SK-N-SH treated with all-trans-retinoic acid at 6 μM for 48 hours (cell line): ENCODE measurements at regions not wholly inside any gene's neighbourhood (a gene's known extent, or its start where the extent isn't known, plus 50 kb on each side); places are given as distances from the start of the nearest gene placed in this dataset.

Experiments used
- ATAC-seq: fragments of 200-7000 bp; cut with Tn5 transposase; 3 replicates; pipeline ENCODE4 v1.9.1; 2020; ENCODE audit warnings: mild to moderate bottlenecking, moderate library complexity
- CREB5 ChIP-seq: fragments of 250-450 bp; sonication (Bioruptor Pico); IDR thresholded peaks from 2 replicates; pipeline ENCODE4 v1.5.1; 2020; ENCODE audit warnings: low read depth, mild to moderate bottlenecking, moderate library complexity
- CSDC2 ChIP-seq: fragments of 250-450 bp; sonication (Bioruptor Pico); IDR thresholded peaks from 2 replicates; pipeline ENCODE4 v1.5.0; 2020; ENCODE audit warnings: mild to moderate bottlenecking, moderate library complexity
- ISL1 ChIP-seq: fragments of 250-450 bp; sonication (Bioruptor Pico); IDR thresholded peaks from 2 replicates; pipeline ENCODE4 v2.1.2; 2022; ENCODE audit warnings: mild to moderate bottlenecking, moderate library complexity
- OSR1 ChIP-seq: fragments of 250-450 bp; sonication (Bioruptor Pico); IDR thresholded peaks from 2 replicates; pipeline ENCODE4 v1.8.0; 2022; ENCODE audit warnings: moderate library complexity, mild to moderate bottlenecking, inconsistent platforms
- PATZ1 ChIP-seq: fragments of 250-450 bp; sonication (Bioruptor Pico); IDR thresholded peaks from 2 replicates; pipeline ENCODE4 v1.8.0; 2020; ENCODE audit warnings: mild to moderate bottlenecking, moderate library complexity, borderline replicate concordance
- POU6F1 ChIP-seq: fragments of 250-450 bp; sonication (Bioruptor Pico); IDR thresholded peaks from 2 replicates; pipeline ENCODE4 v1.8.0; 2021; ENCODE audit warnings: low read depth, mild to moderate bottlenecking, moderate library complexity, borderline replicate concordance
- SNAI2 ChIP-seq: fragments of 250-450 bp; sonication (Bioruptor Pico); IDR thresholded peaks from 2 replicates; pipeline ENCODE4 v1.5.0; 2020; ENCODE audit warnings: mild to moderate bottlenecking, moderate library complexity
- TOX ChIP-seq: fragments of 250-450 bp; sonication (Bioruptor Pico); IDR thresholded peaks from 2 replicates; pipeline ENCODE4 v1.8.0; 2021; ENCODE audit warnings: mild to moderate bottlenecking, moderate library complexity, borderline replicate concordance
- TSHZ2 ChIP-seq: fragments of 250-450 bp; sonication (Bioruptor Pico); IDR thresholded peaks from 2 replicates; pipeline ENCODE4 v1.5.0; 2020; ENCODE audit warnings: mild to moderate bottlenecking, moderate library complexity
- ZC3H10 ChIP-seq: fragments of 250-450 bp; sonication (Bioruptor Pico); IDR thresholded peaks from 2 replicates; pipeline ENCODE4 v1.5.1; 2021; ENCODE audit warnings: mild to moderate bottlenecking, moderate library complexity
- ZFP3 ChIP-seq: fragments of 250-450 bp; sonication (Bioruptor Pico); IDR thresholded peaks from 2 replicates; pipeline ENCODE4 v1.5.0; 2020; ENCODE audit warnings: mild to moderate bottlenecking, moderate library complexity
- ZFP30 ChIP-seq: fragments of 450-650 bp; formaldehyde crosslinking; IDR thresholded peaks from 2 replicates; pipeline ENCODE4 v1.5.0; 2022; ENCODE audit warnings: mild to moderate bottlenecking, moderate library complexity
- ZNF565 ChIP-seq: fragments of 450-650 bp; formaldehyde crosslinking; conservative IDR thresholded peaks from 2 replicates; pipeline ENCODE4 v1.5.0; 2020; ENCODE audit warnings: low read depth, mild to moderate bottlenecking, moderate library complexity
- ZNF70 ChIP-seq: fragments of 450-650 bp; formaldehyde crosslinking; IDR thresholded peaks from 2 replicates; pipeline ENCODE4 v1.5.0; 2020; ENCODE audit warnings: mild to moderate bottlenecking, moderate library complexity

GRCh38 chr6:95128947-95129346 lies 448.4 kb upstream of the MANEA start:
- ATAC-seq: no peak

GRCh38 chr6:95133578-95133977 lies 443.8 kb upstream of the MANEA start:
- ATAC-seq: no peak
- TF ChIP-seq TSHZ2: no peak

More at GRCh38 chr6:95128947-95129346, 448.4 kb upstream of the MANEA start:
- no peak for TF ChIP-seq ZNF565 (CRISPR knock-in tag)
- TF ChIP-seq ISL1: no peak
- no peak for TF ChIP-seq ZFP3 (CRISPR knock-in tag)
- no peak for TF ChIP-seq CREB5 (CRISPR knock-in tag)
- no peak for TF ChIP-seq ZNF70 (CRISPR knock-in tag)
- no peak for TF ChIP-seq POU6F1 (CRISPR knock-in tag)
- TF ChIP-seq CSDC2 (CRISPR knock-in tag): no peak
- no peak for TF ChIP-seq PATZ1 (CRISPR knock-in tag)
- TF ChIP-seq SNAI2 (CRISPR knock-in tag): no peak

GRCh38 chr6:95135182-95135581 lies 442.2 kb upstream of the MANEA start:
- no peak for ATAC-seq
- TF ChIP-seq TOX (CRISPR knock-in tag) (no peak), ZNF70 (CRISPR knock-in tag) (no peak), ZC3H10 (CRISPR knock-in tag) (no peak)

- TF ChIP-seq PATZ1 (CRISPR knock-in tag) (no peak), OSR1 (CRISPR knock-in tag) (no peak), ZFP30 (CRISPR knock-in tag) (no peak), POU6F1 (CRISPR knock-in tag) (no peak)
- no peak for ATAC-seq
These were observed 435.2 kb upstream of the MANEA start for GRCh38 chr6:95142101-95142500.
